HepG2 (cell line): ENCODE measurements at regions not wholly inside any gene's neighbourhood (a gene's known extent, or its start where the extent isn't known, plus 50 kb on each side); places are given as distances from the start of the nearest gene placed in this dataset.

Experiments used
- ATAC-seq: fragments of 200-7000 bp; cut with Tn5 transposase; 3 replicates; pipeline ENCODE4 v1.9.1; 2020; ENCODE audit warnings: mild to moderate bottlenecking, moderate library complexity
- BruUV-seq: library from RNA; stranded (reverse); fragments of 400-500 nt; replicated peaks from 2 replicates; lab custom pipeline; 2021; lab: Mats Ljungman, UMichigan
- CTCF ChIA-PET: fragments of 300-600 bp; formaldehyde crosslinking; extraction: SDS; loops from one replicate; lab custom pipeline; 2021; ENCODE audit warnings: low total read pairs, inconsistent platforms, low intra/inter-chr PET ratio; lab: Yijun Ruan, JAX
- POLR2A ChIA-PET: fragments of 350-600 bp; sonication (Branson Sonifier 250); formaldehyde crosslinking; loops from one replicate; lab custom pipeline; 2020; ENCODE audit warnings: antibody characterized with exemption, inconsistent platforms; lab: Yijun Ruan, JAX
- DNase-seq: peaks from one replicate; pipeline ENCODE4 v3.0.0-alpha.2; 2015; ENCODE audit warnings: low spot score
- FAIRE-seq: peaks from 3 replicates; lab custom pipeline; 2011; peaks lifted over from hg19 to GRCh38; lab: Jason Lieb, UNC
- H2AFZ ChIP-seq: one replicate; pipeline ENCODE4 v1.6.1; 2011; ENCODE audit warnings: low read length, inconsistent platforms
- H3K27ac ChIP-seq: fragments of 300-600 bp; 3 replicates; pipeline ENCODE4 v1.8.0; 2011; ENCODE audit warnings: mixed run types, mild to moderate bottlenecking, mixed read lengths, low read length, inconsistent platforms; ENCODE audit not compliant: insufficient read depth; ENCODE audit errors: extremely low read length
- H3K27me3 ChIP-seq, 2 experiments: fragments of 200-600 bp in 1 of 2; 2 replicates in 1 of 2; 3 replicates in 1 of 2; pipeline versions ENCODE4 v1.6.0 to v1.8.0; 2011; ENCODE audit warnings: low read length in 2 of 2, mild to moderate bottlenecking in 2 of 2, moderate library complexity in 2 of 2, inconsistent platforms in 1 of 2; ENCODE audit not compliant: insufficient read depth in 2 of 2, control insufficient read depth in 1 of 2
- H3K36me3 ChIP-seq, 2 experiments: fragments of 200-600 bp in 1 of 2; replicated peaks in 1 of 2; 2 replicates in 1 of 2; 3 replicates in 1 of 2; pipeline versions ENCODE4 v1.5.1 to v1.8.0; 2011; ENCODE audit warnings: low read length in 2 of 2, inconsistent platforms in 1 of 2; ENCODE audit not compliant: insufficient read depth in 2 of 2, control insufficient read depth in 1 of 2
- H3K4me1 ChIP-seq: 2 replicates; pipeline ENCODE4 v1.5.1; 2012; ENCODE audit warnings: low read length, inconsistent platforms; ENCODE audit not compliant: insufficient read depth
- H3K4me2 ChIP-seq: 2 replicates; pipeline ENCODE4 v1.6.0; 2011; ENCODE audit warnings: low read depth, low read length, inconsistent platforms
- H3K4me3 ChIP-seq, 3 experiments: fragments of 200-600 bp in 1 of 3; sonication (generic), shearing (Covaris generic) in 1 of 3; replicated peaks in 1 of 3; 2 replicates each; pipeline ENCODE4 v1.5.1; 2011 to 2016; ENCODE audit warnings: low read length in 3 of 3, inconsistent platforms in 2 of 3, low read depth in 2 of 3, mild to moderate bottlenecking in 2 of 3, control low read depth in 1 of 3, mixed read lengths in 1 of 3; ENCODE audit not compliant: insufficient read depth in 1 of 3
- H3K79me2 ChIP-seq: one replicate; pipeline ENCODE4 v1.6.1; 2011; ENCODE audit warnings: low read length, inconsistent platforms; ENCODE audit not compliant: insufficient read depth
- H3K9ac ChIP-seq: 2 replicates; pipeline ENCODE4 v1.6.0; 2011; ENCODE audit warnings: mild to moderate bottlenecking, low read depth, low read length, inconsistent platforms; ENCODE audit not compliant: insufficient read depth
- H3K9me3 ChIP-seq: 2 replicates; pipeline ENCODE4 v1.5.1; 2012; ENCODE audit warnings: mild to moderate bottlenecking, low read length
- H4K20me1 ChIP-seq: 2 replicates; pipeline ENCODE4 v1.6.0; 2011; ENCODE audit warnings: inconsistent platforms, mild to moderate bottlenecking, low read length, moderate library complexity; ENCODE audit not compliant: insufficient read depth
- DMAP1 ChIP-seq: IDR thresholded peaks from 2 replicates; pipeline ENCODE4 v1.6.1; 2016
- PRDM4 ChIP-seq: sonication (generic); formaldehyde crosslinking; IDR thresholded peaks from 2 replicates; pipeline ENCODE4 v1.9.0; 2021; ENCODE audit warnings: missing genetic modification reagents, borderline replicate concordance
- RORA ChIP-seq: sonication (generic); formaldehyde crosslinking; IDR thresholded peaks from 2 replicates; pipeline ENCODE4 v1.5.0; 2020; ENCODE audit warnings: mild to moderate bottlenecking, missing genetic modification reagents, moderate library complexity
- ZNF12 ChIP-seq: sonication (generic); formaldehyde crosslinking; IDR thresholded peaks from 2 replicates; pipeline ENCODE4 v1.5.0; 2020; ENCODE audit warnings: missing genetic modification reagents
- WGBS: methylation state at CpG from one replicate; pipeline ENCODE4 v1.1.6; 2017; ENCODE audit warnings: low lambda C conversion rate; 5-methylcytosine and 5-hydroxymethylcytosine counted together
- in situ Hi-C: cut with HindIII; loops from 2 replicates; pipeline ENCODE4 v1.10.0; 2017; ENCODE audit warnings: low pct_unique_long_range_greater_than_20kb; ENCODE audit not compliant: extremely low pct_ligation_motif_present
- intact Hi-C: fragments of 100-400 bp; cut with micrococcal nuclease; formaldehyde crosslinking; loops from one replicate; pipeline ENCODE4 v1.10.0; 2022; ENCODE audit not compliant: unreplicated experiment
- TF ChIP-seq, protein P1 (sequence below): sonication (generic); formaldehyde crosslinking; IDR thresholded peaks from 2 replicates; pipeline ENCODE4 v1.5.0; 2020; ENCODE audit warnings: mild to moderate bottlenecking, missing genetic modification reagents, borderline replicate concordance
- TF ChIP-seq, protein P2 (sequence below): IDR thresholded peaks from 2 replicates; pipeline ENCODE4 v1.6.1; 2016; ENCODE audit warnings: low read depth, missing genetic modification reagents, missing compliant biosample characterization
- TF ChIP-seq, protein P3 (sequence below): sonication (generic); formaldehyde crosslinking; IDR thresholded peaks from 2 replicates; pipeline ENCODE4 v1.8.0; 2022; ENCODE audit warnings: missing genetic modification reagents, mild to moderate bottlenecking, moderate library complexity, borderline replicate concordance
- TF ChIP-seq, protein P4 (sequence below): IDR thresholded peaks from 2 replicates; pipeline ENCODE4 v1.6.1; 2016

DNA sequence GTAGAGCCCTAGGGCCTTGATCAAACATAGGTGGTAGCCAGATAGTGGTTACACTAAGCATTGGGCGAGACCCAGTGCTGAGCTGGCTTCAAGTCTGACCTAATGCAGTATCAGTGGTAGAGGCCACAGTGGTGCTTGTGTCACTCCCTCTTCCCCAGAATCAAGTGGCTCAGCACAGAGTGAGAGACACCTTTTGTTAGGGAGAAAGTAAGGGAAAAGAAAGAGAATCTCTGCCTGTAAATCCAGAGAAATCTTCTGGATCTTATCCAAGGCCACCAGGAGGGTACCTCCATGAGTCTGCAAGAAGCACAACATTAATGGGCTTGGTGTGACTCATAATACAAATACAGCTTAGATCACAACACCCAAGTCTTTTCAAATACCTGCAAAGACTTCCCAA is 117.7 kb upstream of the SLC6A14 start:
- no peak for FAIRE-seq
- POLR2A ChIA-PET: no interaction called here
- no peaks in the 10 kb centered on the region for H3K4me1 ChIP-seq

More for the DNA sequence above, 117.7 kb upstream of the SLC6A14 start:
- no peak overlapping the region for H3K9ac ChIP-seq
- CTCF ChIA-PET: no interaction called here
- BruUV-seq: no TSS peak
- in situ Hi-C loops: no loop called here
- H3K79me2 ChIP-seq: no peaks in the 10 kb centered on the region
- TF ChIP-seq, protein P1, sequence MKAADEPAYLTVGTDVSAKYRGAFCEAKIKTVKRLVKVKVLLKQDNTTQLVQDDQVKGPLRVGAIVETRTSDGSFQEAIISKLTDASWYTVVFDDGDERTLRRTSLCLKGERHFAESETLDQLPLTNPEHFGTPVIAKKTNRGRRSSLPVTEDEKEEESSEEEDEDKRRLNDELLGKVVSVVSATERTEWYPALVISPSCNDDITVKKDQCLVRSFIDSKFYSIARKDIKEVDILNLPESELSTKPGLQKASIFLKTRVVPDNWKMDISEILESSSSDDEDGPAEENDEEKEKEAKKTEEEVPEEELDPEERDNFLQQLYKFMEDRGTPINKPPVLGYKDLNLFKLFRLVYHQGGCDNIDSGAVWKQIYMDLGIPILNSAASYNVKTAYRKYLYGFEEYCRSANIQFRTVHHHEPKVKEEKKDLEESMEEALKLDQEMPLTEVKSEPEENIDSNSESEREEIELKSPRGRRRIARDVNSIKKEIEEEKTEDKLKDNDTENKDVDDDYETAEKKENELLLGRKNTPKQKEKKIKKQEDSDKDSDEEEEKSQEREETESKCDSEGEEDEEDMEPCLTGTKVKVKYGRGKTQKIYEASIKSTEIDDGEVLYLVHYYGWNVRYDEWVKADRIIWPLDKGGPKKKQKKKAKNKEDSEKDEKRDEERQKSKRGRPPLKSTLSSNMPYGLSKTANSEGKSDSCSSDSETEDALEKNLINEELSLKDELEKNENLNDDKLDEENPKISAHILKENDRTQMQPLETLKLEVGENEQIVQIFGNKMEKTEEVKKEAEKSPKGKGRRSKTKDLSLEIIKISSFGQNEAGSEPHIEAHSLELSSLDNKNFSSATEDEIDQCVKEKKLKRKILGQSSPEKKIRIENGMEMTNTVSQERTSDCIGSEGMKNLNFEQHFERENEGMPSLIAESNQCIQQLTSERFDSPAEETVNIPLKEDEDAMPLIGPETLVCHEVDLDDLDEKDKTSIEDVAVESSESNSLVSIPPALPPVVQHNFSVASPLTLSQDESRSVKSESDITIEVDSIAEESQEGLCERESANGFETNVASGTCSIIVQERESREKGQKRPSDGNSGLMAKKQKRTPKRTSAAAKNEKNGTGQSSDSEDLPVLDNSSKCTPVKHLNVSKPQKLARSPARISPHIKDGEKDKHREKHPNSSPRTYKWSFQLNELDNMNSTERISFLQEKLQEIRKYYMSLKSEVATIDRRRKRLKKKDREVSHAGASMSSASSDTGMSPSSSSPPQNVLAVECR (CRISPR knock-in tag): no peak
- TF ChIP-seq RORA (CRISPR knock-in tag): no peak
- TF ChIP-seq, protein P2, sequence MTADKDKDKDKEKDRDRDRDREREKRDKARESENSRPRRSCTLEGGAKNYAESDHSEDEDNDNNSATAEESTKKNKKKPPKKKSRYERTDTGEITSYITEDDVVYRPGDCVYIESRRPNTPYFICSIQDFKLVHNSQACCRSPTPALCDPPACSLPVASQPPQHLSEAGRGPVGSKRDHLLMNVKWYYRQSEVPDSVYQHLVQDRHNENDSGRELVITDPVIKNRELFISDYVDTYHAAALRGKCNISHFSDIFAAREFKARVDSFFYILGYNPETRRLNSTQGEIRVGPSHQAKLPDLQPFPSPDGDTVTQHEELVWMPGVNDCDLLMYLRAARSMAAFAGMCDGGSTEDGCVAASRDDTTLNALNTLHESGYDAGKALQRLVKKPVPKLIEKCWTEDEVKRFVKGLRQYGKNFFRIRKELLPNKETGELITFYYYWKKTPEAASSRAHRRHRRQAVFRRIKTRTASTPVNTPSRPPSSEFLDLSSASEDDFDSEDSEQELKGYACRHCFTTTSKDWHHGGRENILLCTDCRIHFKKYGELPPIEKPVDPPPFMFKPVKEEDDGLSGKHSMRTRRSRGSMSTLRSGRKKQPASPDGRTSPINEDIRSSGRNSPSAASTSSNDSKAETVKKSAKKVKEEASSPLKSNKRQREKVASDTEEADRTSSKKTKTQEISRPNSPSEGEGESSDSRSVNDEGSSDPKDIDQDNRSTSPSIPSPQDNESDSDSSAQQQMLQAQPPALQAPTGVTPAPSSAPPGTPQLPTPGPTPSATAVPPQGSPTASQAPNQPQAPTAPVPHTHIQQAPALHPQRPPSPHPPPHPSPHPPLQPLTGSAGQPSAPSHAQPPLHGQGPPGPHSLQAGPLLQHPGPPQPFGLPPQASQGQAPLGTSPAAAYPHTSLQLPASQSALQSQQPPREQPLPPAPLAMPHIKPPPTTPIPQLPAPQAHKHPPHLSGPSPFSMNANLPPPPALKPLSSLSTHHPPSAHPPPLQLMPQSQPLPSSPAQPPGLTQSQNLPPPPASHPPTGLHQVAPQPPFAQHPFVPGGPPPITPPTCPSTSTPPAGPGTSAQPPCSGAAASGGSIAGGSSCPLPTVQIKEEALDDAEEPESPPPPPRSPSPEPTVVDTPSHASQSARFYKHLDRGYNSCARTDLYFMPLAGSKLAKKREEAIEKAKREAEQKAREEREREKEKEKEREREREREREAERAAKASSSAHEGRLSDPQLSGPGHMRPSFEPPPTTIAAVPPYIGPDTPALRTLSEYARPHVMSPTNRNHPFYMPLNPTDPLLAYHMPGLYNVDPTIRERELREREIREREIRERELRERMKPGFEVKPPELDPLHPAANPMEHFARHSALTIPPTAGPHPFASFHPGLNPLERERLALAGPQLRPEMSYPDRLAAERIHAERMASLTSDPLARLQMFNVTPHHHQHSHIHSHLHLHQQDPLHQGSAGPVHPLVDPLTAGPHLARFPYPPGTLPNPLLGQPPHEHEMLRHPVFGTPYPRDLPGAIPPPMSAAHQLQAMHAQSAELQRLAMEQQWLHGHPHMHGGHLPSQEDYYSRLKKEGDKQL (CRISPR knock-in tag): no peak
- no peak for TF ChIP-seq DMAP1 (CRISPR knock-in tag)
- TF ChIP-seq, protein P3, sequence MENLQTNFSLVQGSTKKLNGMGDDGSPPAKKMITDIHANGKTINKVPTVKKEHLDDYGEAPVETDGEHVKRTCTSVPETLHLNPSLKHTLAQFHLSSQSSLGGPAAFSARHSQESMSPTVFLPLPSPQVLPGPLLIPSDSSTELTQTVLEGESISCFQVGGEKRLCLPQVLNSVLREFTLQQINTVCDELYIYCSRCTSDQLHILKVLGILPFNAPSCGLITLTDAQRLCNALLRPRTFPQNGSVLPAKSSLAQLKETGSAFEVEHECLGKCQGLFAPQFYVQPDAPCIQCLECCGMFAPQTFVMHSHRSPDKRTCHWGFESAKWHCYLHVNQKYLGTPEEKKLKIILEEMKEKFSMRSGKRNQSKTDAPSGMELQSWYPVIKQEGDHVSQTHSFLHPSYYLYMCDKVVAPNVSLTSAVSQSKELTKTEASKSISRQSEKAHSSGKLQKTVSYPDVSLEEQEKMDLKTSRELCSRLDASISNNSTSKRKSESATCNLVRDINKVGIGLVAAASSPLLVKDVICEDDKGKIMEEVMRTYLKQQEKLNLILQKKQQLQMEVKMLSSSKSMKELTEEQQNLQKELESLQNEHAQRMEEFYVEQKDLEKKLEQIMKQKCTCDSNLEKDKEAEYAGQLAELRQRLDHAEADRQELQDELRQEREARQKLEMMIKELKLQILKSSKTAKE (CRISPR knock-in tag): no peak
- TF ChIP-seq PRDM4 (CRISPR knock-in tag): no peak
- TF ChIP-seq, protein P4, sequence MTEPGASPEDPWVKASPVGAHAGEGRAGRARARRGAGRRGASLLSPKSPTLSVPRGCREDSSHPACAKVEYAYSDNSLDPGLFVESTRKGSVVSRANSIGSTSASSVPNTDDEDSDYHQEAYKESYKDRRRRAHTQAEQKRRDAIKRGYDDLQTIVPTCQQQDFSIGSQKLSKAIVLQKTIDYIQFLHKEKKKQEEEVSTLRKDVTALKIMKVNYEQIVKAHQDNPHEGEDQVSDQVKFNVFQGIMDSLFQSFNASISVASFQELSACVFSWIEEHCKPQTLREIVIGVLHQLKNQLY: no peak
- TF ChIP-seq ZNF12: no peak
- DNase-seq (no peak), ATAC-seq (no peak)
- no peak overlapping the region for H3K4me3 ChIP-seq
- no peaks in the 10 kb centered on the region for H3K36me3 ChIP-seq
- H3K4me2 ChIP-seq: no peak overlapping the region
- no peak overlapping the region for H3K27ac ChIP-seq
- intact Hi-C loops: no loop called here
- no peaks in the 10 kb centered on the region for H3K27me3 ChIP-seq
- 0% methylated on average over 1 of the region's 1 CpG for WGBS
- H3K9me3 ChIP-seq: no peaks in the 10 kb centered on the region
- no peak overlapping the region for H2AFZ ChIP-seq
- no peaks in the 10 kb centered on the region for H4K20me1 ChIP-seq
